ENCODE measurements at regions not wholly inside any gene's neighbourhood (a gene's known extent, or its start where the extent isn't known, plus 50 kb on each side); places are given as distances from the start of the nearest gene placed in this dataset.

GRCh38 chr10:2623675-2624274 lies 443.6 kb upstream of the PFKP start:
- DNase-seq (ENCODE audit: low spot score, unreplicated experiment) = no peak
- H3K4me1 Mint-ChIP-seq (ENCODE audit: low read depth) = peaks cover 2% of the 10 kb centered on the region
- peak overlapping the region; percentile 30 for H3K27ac Mint-ChIP-seq
- H3K27me3 Mint-ChIP-seq = no peaks in the 10 kb centered on the region
- no peaks in the 10 kb centered on the region for H3K9me3 Mint-ChIP-seq (ENCODE audit: low read depth)
- no peak overlapping the region for H3K4me3 Mint-ChIP-seq (ENCODE audit: low read depth)
- no peak for TF ChIP-seq CTCF (IDR thresholded peaks at IDR 0.05; ENCODE audit: unreplicated experiment)
- no peaks in the 10 kb centered on the region for H3K36me3 Mint-ChIP-seq (ENCODE audit: insufficient read depth)

- Mint-ChIP-seq H3K4me1 (ENCODE audit: low read depth) (no peaks in the 10 kb centered on the region), H3K27me3 (peaks cover 8% of the 10 kb centered on the region), H3K9me3 (ENCODE audit: low read depth) (no peaks in the 10 kb centered on the region), H3K4me3 (ENCODE audit: low read depth) (no peak overlapping the region), H3K27ac (no peak overlapping the region), H3K36me3 (ENCODE audit: insufficient read depth) (no peaks in the 10 kb centered on the region)
- no peak for TF ChIP-seq CTCF (IDR thresholded peaks at IDR 0.05; ENCODE audit: unreplicated experiment)
- no peak for DNase-seq (ENCODE audit: low spot score, unreplicated experiment)
Observed at GRCh38 chr10:2620827-2621521, 446.4 kb upstream of the PFKP start.

GRCh38 chr10:2619916-2620315 lies 447.4 kb upstream of the PFKP start:
- DNase-seq (ENCODE audit: low spot score, unreplicated experiment) = no peak
- Mint-ChIP-seq H3K27me3 (peaks cover 8% of the 10 kb centered on the region), H3K4me3 (ENCODE audit: low read depth) (no peak overlapping the region), H3K4me1 (ENCODE audit: low read depth) (no peaks in the 10 kb centered on the region), H3K27ac (no peak overlapping the region), H3K9me3 (ENCODE audit: low read depth) (no peaks in the 10 kb centered on the region), H3K36me3 (ENCODE audit: insufficient read depth) (no peaks in the 10 kb centered on the region)
- no peak for TF ChIP-seq CTCF (IDR thresholded peaks at IDR 0.05; ENCODE audit: unreplicated experiment)

GRCh38 chr10:2619472-2619871 lies 447.9 kb upstream of the PFKP start:
- Mint-ChIP-seq H3K9me3 (ENCODE audit: low read depth) (no peaks in the 10 kb centered on the region), H3K4me3 (ENCODE audit: low read depth) (no peak overlapping the region), H3K36me3 (ENCODE audit: insufficient read depth) (no peaks in the 10 kb centered on the region), H3K4me1 (ENCODE audit: low read depth) (no peaks in the 10 kb centered on the region), H3K27ac (no peak overlapping the region), H3K27me3 (peaks cover 8% of the 10 kb centered on the region)
- TF ChIP-seq CTCF (IDR thresholded peaks at IDR 0.05; ENCODE audit: unreplicated experiment) = peak; percentile 70
- DNase-seq (ENCODE audit: low spot score, unreplicated experiment) = no peak

- TF ChIP-seq CTCF (IDR thresholded peaks at IDR 0.05; ENCODE audit: unreplicated experiment) = no peak
- Mint-ChIP-seq H3K27ac (no peak overlapping the region), H3K9me3 (ENCODE audit: low read depth) (no peaks in the 10 kb centered on the region), H3K27me3 (peaks cover 8% of the 10 kb centered on the region), H3K4me3 (ENCODE audit: low read depth) (no peak overlapping the region), H3K4me1 (ENCODE audit: low read depth) (no peaks in the 10 kb centered on the region), H3K36me3 (ENCODE audit: insufficient read depth) (no peaks in the 10 kb centered on the region)
- no peak for DNase-seq (ENCODE audit: low spot score, unreplicated experiment)
Observed at GRCh38 chr10:2618690-2619089, 448.7 kb upstream of the PFKP start.
